Nephron (organoid): ENCODE measurements at regions not wholly inside any gene's neighbourhood (a gene's known extent, or its start where the extent isn't known, plus 50 kb on each side); places are given as distances from the start of the nearest gene placed in this dataset.

ENCODE experiments used
- H3K27ac Mint-ChIP-seq, 3 experiments: 2 replicates each; pipeline ENCODE4 v1.8.0; 2020; ENCODE audit warnings: mixed read lengths in 3 of 3, mild to moderate bottlenecking in 2 of 3, moderate library complexity in 1 of 3
- H3K27me3 Mint-ChIP-seq: 2 replicates; pipeline ENCODE4 v1.8.0; 2021; ENCODE audit warnings: low read depth, mild to moderate bottlenecking, moderate library complexity, mixed read lengths
- H3K36me3 Mint-ChIP-seq: 2 replicates; pipeline ENCODE4 v1.8.0; 2020; ENCODE audit warnings: low read depth, mixed read lengths
- H3K4me1 Mint-ChIP-seq: 2 replicates; pipeline ENCODE4 v1.8.0; 2020; ENCODE audit warnings: mixed read lengths
- H3K4me3 Mint-ChIP-seq, 3 experiments: 2 replicates each; pipeline ENCODE4 v1.8.0; 2020; ENCODE audit warnings: mild to moderate bottlenecking in 3 of 3, mixed read lengths in 3 of 3, moderate library complexity in 2 of 3
- H3K9me3 Mint-ChIP-seq: 2 replicates; pipeline ENCODE4 v1.8.0; 2020; ENCODE audit warnings: mixed read lengths
- CTCF ChIP-seq, 3 experiments: fragments of 200-600 bp; sonication (generic); IDR thresholded peaks; one replicate each; pipeline ENCODE4 v1.5.0; 2021; ENCODE audit warnings: antibody characterized with exemption in 3 of 3; ENCODE audit not compliant: unreplicated experiment in 3 of 3

- H3K9me3 Mint-ChIP-seq: peaks cover 23% of the 10 kb centered on the region
- peaks cover 5% of the 10 kb centered on the region for H3K4me1 Mint-ChIP-seq
- H3K27ac Mint-ChIP-seq: no peak overlapping the region
- H3K4me3 Mint-ChIP-seq: no peak overlapping the region
- no peaks in the 10 kb centered on the region for H3K27me3 Mint-ChIP-seq
- no peaks in the 10 kb centered on the region for H3K36me3 Mint-ChIP-seq
- TF ChIP-seq CTCF (IDR thresholded peaks at IDR 0.05; ENCODE audit: unreplicated experiment in 3 of 3): no peak
These were observed 50.6 kb upstream of the ZNF385D start for GRCh38 chr3:21801631-21802030.

GRCh38 chr3:21803604-21804003, 52.6 kb upstream of the ZNF385D start:
- H3K36me3 Mint-ChIP-seq: no peaks in the 10 kb centered on the region
- H3K4me1 Mint-ChIP-seq: peaks cover 5% of the 10 kb centered on the region
- peaks cover 17% of the 10 kb centered on the region for H3K9me3 Mint-ChIP-seq
- TF ChIP-seq CTCF (IDR thresholded peaks at IDR 0.05; ENCODE audit: unreplicated experiment in 3 of 3): no peak
- H3K4me3 Mint-ChIP-seq: no peak overlapping the region
- peak overlapping the region in 1 of 3 experiments; percentile 33 for H3K27ac Mint-ChIP-seq
- no peaks in the 10 kb centered on the region for H3K27me3 Mint-ChIP-seq

GRCh38 chr3:21804330-21804729, 53.3 kb upstream of the ZNF385D start:
- Mint-ChIP-seq H3K4me1 (peaks cover 5% of the 10 kb centered on the region), H3K4me3 (no peak overlapping the region), H3K27me3 (no peaks in the 10 kb centered on the region), H3K9me3 (peaks cover 14% of the 10 kb centered on the region), H3K36me3 (no peaks in the 10 kb centered on the region), H3K27ac (peak overlapping the region in 1 of 3 experiments; percentile 33)
- no peak for TF ChIP-seq CTCF (IDR thresholded peaks at IDR 0.05; ENCODE audit: unreplicated experiment in 3 of 3)

DNA sequence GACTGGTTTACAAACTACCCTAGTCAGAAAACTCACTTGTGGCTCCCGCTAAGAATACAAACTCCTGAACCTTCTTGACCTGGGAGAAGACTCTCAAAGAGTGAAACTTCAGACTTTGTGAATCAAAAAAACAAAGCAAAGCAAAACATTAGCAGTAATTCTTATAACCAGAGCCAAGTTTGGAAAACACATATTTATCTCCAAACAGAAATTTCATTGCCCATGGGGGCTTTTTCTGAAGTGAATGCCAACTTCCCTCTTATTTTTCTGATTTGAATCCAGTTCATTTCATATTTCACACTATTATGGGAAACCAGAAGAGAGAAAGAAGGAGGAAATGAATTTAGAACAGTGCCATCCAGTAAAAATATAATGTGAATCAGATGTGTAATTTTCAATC, 55.7 kb upstream of the ZNF385D start:
- Mint-ChIP-seq H3K36me3 (no peaks in the 10 kb centered on the region), H3K27ac (no peak overlapping the region), H3K27me3 (no peaks in the 10 kb centered on the region), H3K9me3 (no peaks in the 10 kb centered on the region), H3K4me1 (peaks cover 5% of the 10 kb centered on the region), H3K4me3 (no peak overlapping the region)
- no peak for TF ChIP-seq CTCF (IDR thresholded peaks at IDR 0.05; ENCODE audit: unreplicated experiment in 3 of 3)

GRCh38 chr3:21825684-21826083, 74.7 kb upstream of the ZNF385D start:
- H3K27me3 Mint-ChIP-seq: no peaks in the 10 kb centered on the region
- no peaks in the 10 kb centered on the region for H3K9me3 Mint-ChIP-seq
- no peak for TF ChIP-seq CTCF (IDR thresholded peaks at IDR 0.05; ENCODE audit: unreplicated experiment in 3 of 3)
- H3K4me3 Mint-ChIP-seq: no peak overlapping the region
- no peaks in the 10 kb centered on the region for H3K36me3 Mint-ChIP-seq
- no peaks in the 10 kb centered on the region for H3K4me1 Mint-ChIP-seq
- H3K27ac Mint-ChIP-seq: no peak overlapping the region

DNA sequence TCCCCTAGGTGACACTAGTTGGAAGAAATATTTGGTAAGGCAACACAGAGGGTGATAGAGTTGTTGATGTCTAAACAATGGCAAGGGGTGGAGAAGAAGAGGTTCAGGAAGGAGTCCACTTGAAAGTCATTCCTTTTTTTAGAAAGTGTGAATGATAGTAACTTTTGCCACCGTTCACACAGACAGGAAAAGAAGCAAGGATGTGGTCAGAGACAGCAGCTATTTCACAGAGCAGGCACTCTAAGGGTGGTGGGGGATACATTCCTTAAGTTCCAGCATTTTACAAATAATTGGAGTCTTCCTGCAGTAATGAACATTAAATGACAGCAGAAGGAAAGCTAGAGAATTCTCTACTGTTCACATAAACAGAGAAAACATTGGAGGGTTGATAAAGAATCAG, 75.4 kb upstream of the ZNF385D start:
- no peaks in the 10 kb centered on the region for H3K36me3 Mint-ChIP-seq
- H3K4me1 Mint-ChIP-seq: no peaks in the 10 kb centered on the region
- H3K4me3 Mint-ChIP-seq: no peak overlapping the region
- no peak overlapping the region for H3K27ac Mint-ChIP-seq
- no peak for TF ChIP-seq CTCF (IDR thresholded peaks at IDR 0.05; ENCODE audit: unreplicated experiment in 3 of 3)
- H3K9me3 Mint-ChIP-seq: no peaks in the 10 kb centered on the region
- no peaks in the 10 kb centered on the region for H3K27me3 Mint-ChIP-seq
